Pancreas (tissue), 10 donors: ENCODE measurements at regions not wholly inside any gene's neighbourhood (a gene's known extent, or its start where the extent isn't known, plus 50 kb on each side); places are given as distances from the start of the nearest gene placed in this dataset.

Experiments used
- ATAC-seq, 4 donors: fragments of 200-7000 bp; cut with Tn5 transposase; one replicate each; pipeline versions ENCODE4 v1.8.0 to v1.9.1; 2020; ENCODE audit warnings: mild to moderate bottlenecking in 4 of 4, moderate library complexity in 4 of 4
- DNase-seq, 6 donors: peaks; one replicate each; pipeline ENCODE4 v3.0.0-alpha.2; 2020
- FAIRE-seq: peaks from 2 replicates; lab custom pipeline; 2012; peaks lifted over from hg19 to GRCh38; lab: Jason Lieb, UNC
- H3K27ac ChIP-seq, 4 donors: fragments of 200-600 bp; sonication (generic); 1 replicate in 3 of 4; 2 replicates in 1 of 4; pipeline versions ENCODE4 v1.5.0 to v1.8.0; 2020
- H3K27me3 ChIP-seq, 4 donors: fragments of 200-600 bp; one replicate each; pipeline ENCODE4 v1.8.0; 2021
- H3K36me3 ChIP-seq, 3 donors: fragments of 200-600 bp; sonication (generic) in 1 of 3; one replicate each; pipeline versions ENCODE4 v1.5.0 to v1.8.0; 2020 to 2021
- H3K4me1 ChIP-seq, 3 donors: fragments of 200-600 bp; one replicate each; pipeline ENCODE4 v1.8.0; 2021
- H3K4me3 ChIP-seq, 4 donors: fragments of 200-600 bp; sonication (generic) in 2 of 4; one replicate each; pipeline versions ENCODE4 v1.5.0 to v1.8.0; 2020 to 2021
- H3K9me3 ChIP-seq, 4 donors: fragments of 200-600 bp; one replicate each; pipeline ENCODE4 v1.8.0; 2021
- WGBS, 2 donors: extraction: QIAGEN DNeasy Blood & Tissue Kit; methylation state at CpG; one replicate each; pipeline ENCODE4 v1.1.7; 2013; 5-methylcytosine and 5-hydroxymethylcytosine counted together
- intact Hi-C, 3 donors: fragments of 100-400 bp; cut with DNase I; formaldehyde crosslinking; loops; one replicate each; pipeline versions ENCODE4 v1.11.1 to v1.14.2; 2022
- TF ChIP-seq, protein P1 (sequence below), 4 donors: fragments of 200-600 bp; sonication (generic) in 3 of 4; IDR thresholded peaks; one replicate each; pipeline versions ENCODE4 v1.5.0 to v1.8.0; 2021; ENCODE audit warnings: antibody characterized with exemption in 4 of 4
- donor health status: healthy with polysubstance abuse.
- donor health status: DM: no; HTN: no; CAD: no; lungs with moderate emphysema.
- donor health status: DM: no; HTN: no; CAD: no.
- donor health status: control.
- donor health status: control.
- donor health status: Bipolar disorder and iron deficiency.
- donor health status: DM: yes; HTN: yes; CAD: no.
- donor health status: DM: no; HTN: no; CAD: no.
- donor health status: DM: no; HTN: no; CAD: no.
- donor health status: DM: yes; HTN: yes; CAD: no.

- ATAC-seq, result no peak
- no peak overlapping the region for H3K4me3 ChIP-seq
- TF ChIP-seq, protein P1, sequence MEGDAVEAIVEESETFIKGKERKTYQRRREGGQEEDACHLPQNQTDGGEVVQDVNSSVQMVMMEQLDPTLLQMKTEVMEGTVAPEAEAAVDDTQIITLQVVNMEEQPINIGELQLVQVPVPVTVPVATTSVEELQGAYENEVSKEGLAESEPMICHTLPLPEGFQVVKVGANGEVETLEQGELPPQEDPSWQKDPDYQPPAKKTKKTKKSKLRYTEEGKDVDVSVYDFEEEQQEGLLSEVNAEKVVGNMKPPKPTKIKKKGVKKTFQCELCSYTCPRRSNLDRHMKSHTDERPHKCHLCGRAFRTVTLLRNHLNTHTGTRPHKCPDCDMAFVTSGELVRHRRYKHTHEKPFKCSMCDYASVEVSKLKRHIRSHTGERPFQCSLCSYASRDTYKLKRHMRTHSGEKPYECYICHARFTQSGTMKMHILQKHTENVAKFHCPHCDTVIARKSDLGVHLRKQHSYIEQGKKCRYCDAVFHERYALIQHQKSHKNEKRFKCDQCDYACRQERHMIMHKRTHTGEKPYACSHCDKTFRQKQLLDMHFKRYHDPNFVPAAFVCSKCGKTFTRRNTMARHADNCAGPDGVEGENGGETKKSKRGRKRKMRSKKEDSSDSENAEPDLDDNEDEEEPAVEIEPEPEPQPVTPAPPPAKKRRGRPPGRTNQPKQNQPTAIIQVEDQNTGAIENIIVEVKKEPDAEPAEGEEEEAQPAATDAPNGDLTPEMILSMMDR (IDR thresholded peaks at IDR 0.05), result no peak
- no peak for DNase-seq
- H3K27ac ChIP-seq, result no peak overlapping the region
- 92 to 93% methylated on average over 2 of the region's 2 CpGs for WGBS, 2 donors
- no peak for FAIRE-seq
- intact Hi-C loops, result loop anchor here in 1 of 3 donors (10.0 kb wide), 1 partner anchor 59 kb away; no protein-coding TSS in a partner anchor
- no peaks in the 10 kb centered on the region for H3K36me3 ChIP-seq
- H3K27me3 ChIP-seq, result no peaks in the 10 kb centered on the region
- H3K9me3 ChIP-seq, result no peaks in the 10 kb centered on the region
- no peaks in the 10 kb centered on the region for H3K4me1 ChIP-seq
These were observed 242.0 kb downstream of the HAPSTR1 start for GRCh38 chr16:9333469-9333868.

GRCh38 chr16:9334103-9334502, 242.7 kb downstream of the HAPSTR1 start:
- Histone ChIP-seq H3K4me1 (no peaks in the 10 kb centered on the region), H3K27me3 (no peaks in the 10 kb centered on the region), H3K36me3 (no peaks in the 10 kb centered on the region), H3K27ac (no peak overlapping the region), H3K9me3 (no peaks in the 10 kb centered on the region), H3K4me3 (no peak overlapping the region)
- no peak for DNase-seq
- FAIRE-seq, result no peak
- TF ChIP-seq, protein P1 (IDR thresholded peaks at IDR 0.05), result no peak
- no peak for ATAC-seq
- WGBS, 2 donors, result 98 to 100% methylated on average over 1 of the region's 1 CpG
- intact Hi-C loops, result loop anchor here in 1 of 3 donors (10.0 kb wide), 1 partner anchor 59 kb away; no protein-coding TSS in a partner anchor

DNA sequence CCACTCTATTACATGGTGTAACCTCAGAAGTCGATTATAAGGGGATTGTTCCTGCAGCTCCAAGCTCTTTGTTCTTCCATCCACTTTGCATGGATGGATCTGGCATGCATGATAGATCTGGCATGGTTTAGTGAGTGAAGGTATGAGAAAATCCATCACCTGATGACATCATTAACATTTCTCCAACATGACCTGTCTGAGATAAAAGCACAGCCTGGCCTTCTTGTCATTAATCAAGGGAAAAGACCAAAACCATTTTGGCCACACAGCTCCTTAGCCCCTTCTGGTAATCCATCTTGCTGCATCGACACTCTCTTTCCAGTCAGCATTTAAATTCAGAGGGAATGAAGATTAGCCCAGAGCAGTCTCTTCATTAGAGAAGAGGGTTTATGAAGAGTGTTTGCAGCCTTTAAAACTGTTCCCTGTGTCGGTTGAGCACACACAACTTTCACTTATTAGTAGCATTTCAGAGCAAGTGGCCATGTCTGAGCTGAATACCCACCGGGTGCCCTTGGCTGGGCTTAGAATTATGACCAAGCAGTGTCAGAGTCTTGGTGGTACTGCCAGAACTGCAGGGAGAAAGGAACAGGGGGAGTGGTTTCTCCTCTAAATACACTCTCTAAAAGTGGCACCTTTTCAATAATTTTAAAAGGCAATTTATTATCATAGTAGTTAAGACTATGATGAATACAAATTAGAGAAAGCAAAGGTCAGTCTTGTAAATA, 246.0 kb downstream of the HAPSTR1 start:
- FAIRE-seq, result no peak
- 42 to 51% methylated on average over 4 of the region's 4 CpGs for WGBS, 2 donors
- no peaks in the 10 kb centered on the region for H3K9me3 ChIP-seq
- no peak for ATAC-seq
- no peaks in the 10 kb centered on the region for H3K36me3 ChIP-seq
- no peaks in the 10 kb centered on the region for H3K4me1 ChIP-seq
- H3K4me3 ChIP-seq, result no peak overlapping the region
- no peak overlapping the region for H3K27ac ChIP-seq
- intact Hi-C loops, result loop anchor here in 1 of 3 donors (10.0 kb wide), 1 partner anchor 63 kb away; no protein-coding TSS in a partner anchor
- no peak for DNase-seq
- TF ChIP-seq, protein P1 (IDR thresholded peaks at IDR 0.05), result no peak
- no peaks in the 10 kb centered on the region for H3K27me3 ChIP-seq

DNA sequence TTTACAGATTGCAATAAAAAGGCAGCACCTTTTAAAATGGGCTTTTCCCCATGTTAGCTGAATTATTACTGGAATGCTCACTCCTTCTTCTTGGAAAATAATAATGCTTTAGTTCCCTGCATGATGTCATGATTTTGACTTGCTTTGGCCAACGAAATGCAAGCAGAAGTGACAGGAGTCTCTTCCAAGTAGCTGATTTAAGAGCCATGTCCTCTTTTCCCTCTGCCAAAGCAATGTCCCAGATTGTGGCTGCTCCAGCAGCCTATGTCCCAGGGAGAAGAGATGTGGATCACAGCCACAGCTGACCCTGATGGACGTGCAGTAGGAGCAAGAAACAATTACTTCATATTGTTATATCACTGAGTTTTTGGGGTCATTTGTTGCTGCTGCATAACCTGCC, 246.6 kb downstream of the HAPSTR1 start:
- intact Hi-C loops, result loop anchor here in 1 of 3 donors (10.0 kb wide), 1 partner anchor 63 kb away; no protein-coding TSS in a partner anchor

More for the DNA sequence above, 246.6 kb downstream of the HAPSTR1 start:
- Histone ChIP-seq H3K27ac (no peak overlapping the region), H3K27me3 (no peaks in the 10 kb centered on the region), H3K36me3 (no peaks in the 10 kb centered on the region), H3K9me3 (no peaks in the 10 kb centered on the region), H3K4me1 (no peaks in the 10 kb centered on the region), H3K4me3 (no peak overlapping the region)
- FAIRE-seq (no peak), ATAC-seq (no peak), DNase-seq (no peak)
- WGBS, 2 donors, result 51 to 60% methylated on average over 2 of the region's 2 CpGs
- TF ChIP-seq, protein P1 (IDR thresholded peaks at IDR 0.05), result no peak
